T-helper 22 cell (primary cell): ENCODE measurements at regions not wholly inside any gene's neighbourhood (a gene's known extent, or its start where the extent isn't known, plus 50 kb on each side); places are given as distances from the start of the nearest gene placed in this dataset.

Source experiments
- DNase-seq: peaks from one replicate; pipeline ENCODE4 v3.0.0-alpha.2; 2020; ENCODE audit warnings: low read depth

DNA sequence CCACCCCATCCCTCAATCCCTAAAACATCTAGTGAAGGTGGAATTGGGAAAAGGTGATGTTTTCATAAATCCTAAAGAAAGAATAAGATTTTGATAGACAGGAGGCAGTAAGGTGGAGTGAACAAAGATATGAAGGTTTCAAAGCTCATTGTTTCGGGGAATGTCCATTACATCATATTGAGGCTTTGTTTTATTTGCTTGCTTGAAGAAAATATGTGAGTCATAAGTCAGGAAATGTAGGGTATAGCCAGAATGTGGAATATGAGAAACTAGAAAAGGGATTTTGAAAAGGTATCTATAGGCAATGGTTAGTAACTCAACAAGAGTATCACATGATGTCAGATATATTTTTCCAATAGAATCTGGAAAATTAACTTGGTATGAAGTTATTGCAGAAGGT, 1178.5 kb upstream of the ACVR2A start:
- no peak for DNase-seq

DNA sequence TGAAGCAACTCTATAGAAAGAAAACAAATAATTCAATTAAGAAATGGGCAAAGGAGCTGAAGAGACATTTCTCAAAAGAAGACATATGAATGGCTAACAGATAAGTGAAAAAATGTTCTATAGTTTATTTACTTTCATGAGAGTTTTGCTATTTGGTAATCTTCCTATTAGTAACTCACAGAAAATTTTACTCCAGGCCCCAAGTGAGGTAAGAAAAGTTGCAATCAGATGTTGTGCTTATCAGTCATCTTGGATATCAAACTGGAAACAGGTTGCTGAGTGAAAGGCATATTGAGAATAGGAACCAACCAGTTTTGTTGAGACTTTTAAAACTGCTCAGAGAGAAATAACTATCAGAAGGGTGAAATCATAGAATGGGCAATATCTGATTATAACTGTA, 1179.0 kb upstream of the ACVR2A start:
- DNase-seq: no peak

DNA sequence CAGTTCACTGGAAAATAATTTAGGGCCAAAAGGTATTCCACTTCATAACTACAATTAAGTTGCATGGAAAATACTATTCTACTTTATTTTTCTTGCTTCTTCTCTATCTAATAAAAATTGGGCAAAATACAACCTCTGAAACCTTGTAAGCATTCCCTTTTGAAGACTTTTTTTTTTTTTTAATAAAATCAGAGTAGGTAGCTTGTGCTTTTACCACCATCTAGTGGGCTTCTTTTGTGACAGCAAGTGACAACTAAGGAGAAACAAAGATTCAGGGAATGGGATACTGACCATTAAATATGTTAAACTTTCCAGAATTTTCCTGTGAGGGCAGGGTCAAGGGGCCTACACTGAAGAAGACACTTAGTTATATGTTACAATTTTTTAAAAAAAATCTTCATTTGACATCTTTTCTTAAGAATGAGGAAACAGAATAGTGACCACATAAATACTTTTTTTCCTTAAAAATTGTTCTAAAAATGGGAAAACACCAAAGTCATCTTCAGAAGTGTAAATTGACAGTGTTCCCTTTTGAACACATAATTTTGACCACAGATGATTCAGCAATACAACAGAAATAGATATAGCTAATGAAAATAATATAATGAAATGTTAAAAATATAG, 1183.2 kb upstream of the ACVR2A start:
- no peak for DNase-seq

DNA sequence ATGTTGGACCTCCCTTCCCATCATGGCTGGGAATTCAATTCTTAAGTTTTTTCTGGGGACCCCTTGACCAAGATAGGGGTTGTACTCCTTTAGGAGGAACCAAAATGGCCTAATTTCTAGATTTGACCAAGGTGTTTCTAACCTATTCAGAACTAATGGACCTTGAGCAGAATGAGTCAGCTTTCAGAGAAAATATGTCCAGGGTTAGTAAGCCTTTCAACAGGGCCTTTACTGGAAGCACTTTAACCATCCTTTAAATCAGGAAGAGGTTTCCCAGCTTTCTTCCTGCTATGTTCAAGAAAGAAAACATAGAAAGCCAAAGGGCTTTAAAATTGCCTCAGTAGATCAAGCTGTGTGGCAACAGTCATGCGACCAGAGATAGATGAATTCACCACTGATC, 1184.9 kb upstream of the ACVR2A start:
- DNase-seq: no peak

DNA sequence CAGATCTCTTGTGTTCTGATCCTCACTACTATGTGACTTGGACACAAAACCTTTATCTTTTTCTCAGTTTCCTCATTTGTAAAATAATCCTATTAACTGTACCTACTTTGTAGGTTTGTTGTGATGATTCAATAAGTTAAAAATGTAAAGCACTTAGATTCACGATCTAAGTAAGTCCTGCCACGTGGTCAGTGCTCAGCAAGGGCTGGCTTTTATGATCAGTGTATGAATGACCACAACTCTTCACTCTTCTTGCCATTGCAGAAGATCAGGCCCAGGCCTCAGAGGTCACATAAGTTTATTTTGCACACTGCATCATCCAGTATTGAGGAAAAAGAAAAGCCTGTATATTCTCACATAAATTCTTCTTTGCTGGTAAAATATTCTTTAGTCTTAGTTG, 1192.5 kb upstream of the ACVR2A start:
- no peak for DNase-seq

DNA sequence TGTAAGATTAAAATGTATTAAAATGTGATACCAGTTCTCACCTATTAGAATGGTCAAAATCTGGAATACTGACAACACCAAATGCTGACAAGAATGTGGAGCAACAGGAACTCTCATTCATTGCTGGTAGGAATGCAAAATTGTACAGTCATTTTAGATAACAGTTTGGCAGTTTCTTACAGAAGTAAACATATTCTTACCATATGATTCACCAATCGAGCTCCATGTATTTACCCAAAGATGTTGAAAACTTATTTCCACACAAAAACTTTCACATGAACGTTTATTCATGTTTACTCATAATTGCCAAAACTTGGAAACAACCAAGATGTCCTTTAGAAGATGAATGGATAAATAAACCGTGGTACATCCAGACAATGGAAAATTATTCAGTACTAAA, 1193.5 kb upstream of the ACVR2A start:
- DNase-seq: no peak

DNA sequence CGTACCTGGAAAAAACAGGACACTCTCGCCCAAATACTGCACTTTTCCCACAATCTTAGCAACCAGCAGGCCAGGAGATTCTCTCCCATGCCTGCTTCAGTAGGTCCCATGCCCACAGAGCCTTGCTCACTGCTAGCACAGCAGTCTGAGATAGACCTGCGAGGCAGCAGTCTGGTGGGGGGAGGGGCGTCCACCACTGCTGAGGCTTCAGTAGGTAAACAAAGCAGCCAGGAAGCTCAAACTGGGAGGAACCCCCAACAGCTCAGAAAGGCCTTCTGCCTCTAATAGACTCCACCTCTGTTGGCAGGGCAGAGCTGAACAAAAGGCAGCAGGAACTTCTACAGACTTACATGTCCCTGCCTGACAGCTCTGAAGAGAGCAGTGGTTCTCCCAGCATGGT, 1202.8 kb upstream of the ACVR2A start:
- no peak for DNase-seq

DNA sequence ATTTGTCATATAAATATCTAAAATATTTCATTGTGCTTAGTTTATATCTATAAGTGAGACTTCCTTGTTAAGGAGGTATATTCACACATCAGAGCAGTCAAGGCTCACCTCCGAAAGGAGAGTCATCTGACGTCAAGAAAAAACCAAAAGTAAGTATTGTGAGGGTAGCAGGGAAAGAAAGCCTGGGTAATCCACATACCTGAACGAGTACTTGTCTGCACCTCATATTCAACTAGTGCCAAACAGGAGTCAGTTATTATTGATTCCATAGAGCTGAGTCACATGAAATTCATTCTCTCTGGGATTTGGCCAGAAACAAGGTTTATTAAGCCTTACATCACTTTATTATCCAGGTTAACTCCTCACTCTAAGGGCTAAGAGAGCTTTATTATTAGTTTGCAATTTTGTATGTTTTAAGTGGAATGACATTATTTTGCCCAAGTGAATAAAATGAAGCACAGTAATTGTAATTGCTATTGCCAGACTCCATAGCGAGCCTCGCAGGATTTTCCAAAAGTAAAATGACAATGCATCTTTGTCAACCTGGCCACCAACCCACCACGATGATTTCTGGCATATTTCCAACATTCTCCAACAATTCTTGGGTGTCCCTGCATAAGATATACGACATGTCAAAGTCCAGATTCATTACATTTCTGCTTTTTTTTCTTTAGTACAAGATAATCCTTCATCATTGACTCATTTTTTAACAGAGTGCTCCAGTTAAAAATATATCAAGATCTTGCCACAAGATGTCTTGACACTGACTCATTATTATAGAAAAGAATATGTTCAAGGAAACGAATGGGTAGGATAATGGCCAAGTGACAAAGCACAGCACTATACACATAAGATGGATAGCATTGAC, 1210.4 kb upstream of the ACVR2A start:
- DNase-seq: no peak

DNA sequence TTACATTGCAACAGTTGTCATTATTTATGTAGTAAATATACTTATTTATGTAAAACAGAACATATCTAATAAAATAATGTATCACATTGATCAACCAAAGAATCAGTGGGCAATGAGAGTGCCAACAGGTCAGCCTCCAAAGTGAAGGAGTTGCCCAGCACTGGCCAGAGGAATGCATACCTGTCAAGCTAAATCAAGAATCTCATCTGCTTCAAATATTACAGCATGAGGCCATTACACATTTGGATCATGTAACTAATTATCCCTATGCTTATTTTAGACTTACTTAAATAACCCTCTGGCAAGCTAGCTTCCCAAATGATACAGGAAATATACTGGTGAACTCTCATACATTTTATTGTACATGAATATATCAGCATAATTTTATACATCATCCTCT, 1211.7 kb upstream of the ACVR2A start:
- DNase-seq: no peak

DNA sequence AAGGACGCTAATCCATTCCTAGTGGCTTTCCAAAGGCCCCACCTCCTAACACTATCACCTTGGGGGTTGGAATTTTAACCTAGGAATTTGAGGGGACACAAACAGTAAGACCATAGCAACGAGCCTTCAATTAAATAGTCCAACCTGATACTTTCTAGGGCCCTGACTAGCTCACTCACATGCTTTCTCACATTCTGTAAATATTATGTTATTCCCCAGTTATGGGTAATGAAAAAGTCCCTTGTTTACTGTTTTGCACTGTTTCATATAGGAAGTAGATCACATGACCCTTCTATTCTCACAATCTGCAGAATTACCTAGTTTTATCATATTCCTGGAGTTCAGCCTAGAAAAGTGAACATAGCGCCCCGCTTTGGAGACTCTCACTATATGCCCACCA, 1212.1 kb upstream of the ACVR2A start:
- no peak for DNase-seq

DNA sequence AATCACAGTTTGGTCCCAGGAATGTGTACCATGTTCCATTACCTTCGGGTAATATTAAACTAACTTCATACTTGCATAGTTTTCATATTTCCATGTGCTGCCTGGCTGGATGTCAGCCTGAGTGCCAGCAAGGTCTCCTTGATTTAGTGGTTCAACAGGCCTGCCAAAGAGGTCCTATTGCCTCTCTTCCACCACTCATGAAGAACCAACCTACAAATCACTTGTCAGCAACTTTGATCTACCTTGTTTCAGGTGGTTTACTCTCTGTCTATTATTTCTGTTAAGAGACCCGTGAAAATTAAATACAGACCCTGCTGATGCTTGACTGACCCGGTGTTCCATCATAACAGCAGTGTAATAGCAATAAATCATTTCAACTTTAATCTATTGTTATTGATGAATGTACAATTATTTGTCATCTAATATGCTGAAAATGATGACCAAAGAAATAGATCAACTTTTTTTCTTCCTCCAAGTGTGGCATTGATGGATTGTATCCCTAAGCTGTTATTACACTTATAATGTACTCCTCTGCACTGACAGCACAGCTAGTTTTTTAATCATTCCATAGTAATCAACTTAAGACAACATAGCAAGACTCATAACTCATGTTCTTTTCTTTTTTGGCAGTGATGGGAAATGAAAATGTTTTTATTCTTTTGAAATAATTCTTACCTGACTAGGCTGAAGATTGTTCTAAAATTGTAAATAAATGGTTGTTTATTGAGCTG, 1220.2 kb upstream of the ACVR2A start:
- no peak for DNase-seq

DNA sequence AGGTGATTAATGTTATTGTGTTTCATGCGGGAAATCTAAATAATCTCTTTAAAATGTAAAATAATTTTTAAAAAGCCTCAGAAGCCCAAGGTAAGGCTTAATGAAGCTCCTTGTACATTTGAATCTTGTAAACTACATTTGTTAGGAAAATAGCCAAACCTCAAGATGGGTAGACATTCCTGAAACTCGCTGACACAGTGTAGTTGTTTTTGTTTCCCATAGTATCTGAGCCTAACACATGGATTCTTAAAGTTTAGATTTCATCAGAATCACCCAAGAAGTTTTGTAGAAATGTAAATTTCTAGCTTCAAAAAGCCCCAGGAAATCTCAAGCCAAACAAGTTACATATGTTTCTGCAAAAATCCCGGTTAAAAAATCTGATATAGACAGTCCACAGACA, 1221.1 kb upstream of the ACVR2A start:
- DNase-seq: no peak

DNA sequence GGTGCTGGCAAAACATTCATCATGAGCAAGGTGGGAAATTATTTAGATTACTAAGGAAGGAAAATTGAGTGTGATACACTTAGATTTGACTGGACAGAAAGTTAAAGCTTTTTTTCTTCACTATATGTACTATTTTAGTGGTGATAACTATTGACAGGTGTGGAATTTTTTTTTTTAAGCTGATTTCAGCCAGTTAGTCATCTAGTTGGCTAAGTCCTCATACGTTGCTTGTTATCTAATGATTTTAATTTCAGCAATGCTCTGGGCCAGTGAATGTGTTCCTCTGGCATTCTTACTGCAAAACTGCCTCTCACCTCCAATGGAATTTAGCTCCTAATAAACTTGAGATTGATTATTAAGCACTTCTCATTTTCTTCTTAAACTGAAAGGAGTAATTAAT, 1223.2 kb upstream of the ACVR2A start:
- DNase-seq: no peak

DNA sequence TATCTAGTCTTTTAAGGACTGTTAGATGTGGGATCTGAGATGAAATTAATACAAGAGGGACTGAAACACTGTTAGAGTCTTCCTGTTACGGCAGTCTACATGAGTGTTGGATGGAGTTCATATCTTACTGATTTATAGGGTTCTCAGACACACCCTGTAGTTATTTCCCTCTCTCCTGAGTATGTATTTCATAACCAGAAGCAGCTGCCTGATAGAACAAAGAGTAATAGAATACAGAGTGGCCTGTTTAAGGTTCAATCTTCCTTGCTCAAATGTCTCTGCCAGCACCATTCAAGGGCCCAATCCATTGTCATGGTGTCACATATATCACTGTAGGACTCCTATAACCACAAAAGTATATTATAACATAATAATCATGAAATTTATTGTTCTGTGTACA, 1229.1 kb upstream of the ACVR2A start:
- DNase-seq: no peak

DNA sequence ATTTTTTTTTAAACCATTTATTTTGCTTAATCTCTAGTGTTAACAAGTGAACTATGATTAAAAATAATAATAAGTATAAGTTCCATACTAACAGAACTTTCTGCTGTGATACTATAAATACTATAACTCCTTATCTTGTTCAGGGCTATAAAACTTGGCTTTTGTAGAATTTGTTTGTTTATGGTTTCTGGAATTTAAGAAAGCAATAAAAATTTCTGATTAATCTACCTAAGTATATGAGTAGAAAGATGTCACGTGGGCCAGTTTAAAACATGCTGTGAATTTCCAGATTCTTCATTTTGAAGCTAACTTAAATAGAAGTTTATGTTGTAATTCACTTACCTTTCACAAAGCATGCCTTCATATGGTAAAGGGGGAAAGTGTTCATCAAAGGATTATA, 1236.3 kb upstream of the ACVR2A start:
- no peak for DNase-seq

DNA sequence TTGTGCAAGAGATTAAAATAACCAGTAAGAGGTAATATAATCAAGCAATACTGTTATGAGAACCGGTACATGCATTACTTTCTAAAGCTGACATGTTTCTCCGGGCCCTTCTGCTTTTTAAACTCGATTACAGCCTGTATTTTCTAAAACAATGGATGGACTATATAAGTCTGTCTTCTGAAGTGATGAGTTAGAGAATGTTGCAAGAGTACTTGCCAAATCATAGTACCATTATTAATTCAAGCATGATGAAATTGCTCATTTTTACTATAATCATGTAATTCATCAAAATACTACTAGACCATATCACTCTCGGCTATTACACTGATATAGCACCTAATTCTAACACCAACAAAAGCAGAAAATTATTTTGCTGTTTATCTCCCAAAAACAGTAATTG, 1240.3 kb upstream of the ACVR2A start:
- no peak for DNase-seq

DNA sequence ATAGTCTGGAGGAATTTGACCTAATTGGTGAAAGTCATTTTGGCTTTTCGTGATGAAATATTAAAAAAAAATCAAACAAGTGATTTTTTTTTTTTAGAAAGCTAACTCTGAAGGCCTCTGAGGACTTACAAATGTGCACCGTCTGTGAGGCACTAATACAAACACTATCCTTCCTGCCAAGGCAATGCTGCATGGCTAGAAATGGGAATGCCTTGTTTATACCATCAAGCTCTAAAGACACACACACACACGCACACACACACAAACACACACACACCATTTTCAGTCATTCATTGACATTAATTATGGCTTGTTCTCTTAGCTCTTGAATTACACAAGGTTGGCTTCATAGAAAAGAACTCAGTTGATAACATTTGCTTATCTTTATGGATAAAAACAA, 1242.0 kb upstream of the ACVR2A start:
- no peak for DNase-seq

DNA sequence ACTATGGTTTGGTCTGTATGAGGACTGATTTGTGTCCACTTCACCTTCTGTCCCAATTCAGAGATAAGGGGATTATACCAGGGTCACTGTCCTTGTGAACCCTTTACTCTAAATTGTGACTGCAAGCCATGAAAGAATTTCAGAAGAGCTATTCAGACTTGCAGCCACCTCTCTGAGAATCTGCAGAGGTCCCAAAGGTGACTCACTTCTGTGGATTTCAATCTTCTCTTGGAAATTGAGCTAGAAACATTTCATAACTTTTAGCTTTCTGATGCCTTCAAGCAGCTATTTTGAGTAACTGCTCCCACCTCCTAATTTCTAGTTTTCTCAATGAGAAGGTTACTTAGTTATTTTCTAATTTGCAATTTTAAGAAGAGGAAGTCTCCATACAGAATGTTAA, 1242.4 kb upstream of the ACVR2A start:
- no peak for DNase-seq

DNA sequence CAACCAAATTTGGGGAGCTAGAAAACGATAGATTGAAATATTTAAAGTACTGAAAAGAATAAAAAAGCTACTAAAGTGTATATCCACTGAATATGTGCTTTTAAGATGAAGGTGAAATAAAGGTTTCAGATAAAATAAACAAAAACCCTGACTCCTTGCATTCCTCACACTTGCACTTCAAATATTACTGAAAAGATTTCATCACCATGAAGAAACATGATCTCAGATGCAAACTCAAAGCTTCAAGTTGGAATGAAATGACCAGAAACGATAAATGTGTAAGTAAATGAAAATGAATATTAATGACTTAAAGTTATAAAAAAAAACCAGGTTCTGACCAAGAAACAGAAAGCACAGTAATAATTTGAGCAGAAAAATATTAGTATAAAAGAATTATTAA, 1246.0 kb upstream of the ACVR2A start:
- no peak for DNase-seq

DNA sequence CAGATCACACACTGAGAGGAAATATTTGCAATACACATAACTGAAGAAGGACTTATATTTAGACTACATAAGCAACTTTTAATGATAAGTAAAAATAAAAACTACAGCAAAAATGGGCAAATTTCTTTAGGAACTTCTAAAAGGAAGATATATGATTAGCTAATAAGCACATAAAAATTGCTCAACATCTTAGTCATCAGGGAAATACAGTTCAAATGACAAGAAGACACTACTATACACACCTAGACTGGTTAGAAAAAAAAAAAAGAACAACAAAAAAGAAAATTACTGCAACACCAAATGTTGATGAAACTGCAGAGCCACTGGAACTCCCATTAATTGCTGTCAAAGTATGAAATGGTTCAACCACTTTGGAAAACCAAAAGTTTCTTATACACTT, 1247.5 kb upstream of the ACVR2A start:
- DNase-seq: no peak

DNA sequence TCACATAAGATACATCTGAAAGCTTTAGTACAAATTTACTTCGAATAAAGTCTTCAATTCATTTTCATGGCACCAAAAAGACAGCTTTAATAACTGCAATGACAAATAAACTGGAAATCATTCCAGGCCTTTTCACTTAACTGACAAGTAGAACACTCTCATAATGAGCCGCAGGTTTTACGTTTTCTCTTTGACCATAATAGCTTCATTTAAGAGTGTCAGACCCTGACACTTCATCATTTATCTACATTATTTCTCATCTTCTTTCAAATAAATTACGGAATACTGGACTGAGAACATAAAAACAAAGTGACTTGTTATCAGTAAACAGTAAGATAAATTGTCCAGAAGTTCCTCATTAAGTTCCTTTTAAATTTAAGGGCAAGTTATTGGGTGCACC, 1252.9 kb upstream of the ACVR2A start:
- no peak for DNase-seq

DNA sequence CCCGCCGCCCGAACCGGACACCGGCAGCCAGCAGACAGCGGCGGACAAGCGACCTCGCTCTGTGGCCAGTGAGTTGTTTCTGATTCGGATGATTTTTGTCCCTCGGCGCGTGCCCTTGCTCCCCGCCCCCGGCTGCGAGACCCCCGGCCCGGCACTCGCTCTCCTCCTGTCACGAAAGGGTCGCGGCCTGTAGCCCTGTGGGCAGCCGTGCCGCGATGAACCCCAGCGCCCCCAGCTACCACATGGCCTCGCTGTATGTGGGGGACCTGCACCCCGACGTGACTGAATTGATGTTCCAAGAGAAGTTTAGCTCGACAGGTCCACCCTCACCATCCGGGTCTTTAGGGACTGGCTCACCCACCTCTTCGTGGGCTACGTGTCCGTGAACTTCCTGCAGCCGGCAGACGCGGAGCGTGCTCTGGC, 1257.5 kb upstream of the ACVR2A start:
- no peak for DNase-seq

DNA sequence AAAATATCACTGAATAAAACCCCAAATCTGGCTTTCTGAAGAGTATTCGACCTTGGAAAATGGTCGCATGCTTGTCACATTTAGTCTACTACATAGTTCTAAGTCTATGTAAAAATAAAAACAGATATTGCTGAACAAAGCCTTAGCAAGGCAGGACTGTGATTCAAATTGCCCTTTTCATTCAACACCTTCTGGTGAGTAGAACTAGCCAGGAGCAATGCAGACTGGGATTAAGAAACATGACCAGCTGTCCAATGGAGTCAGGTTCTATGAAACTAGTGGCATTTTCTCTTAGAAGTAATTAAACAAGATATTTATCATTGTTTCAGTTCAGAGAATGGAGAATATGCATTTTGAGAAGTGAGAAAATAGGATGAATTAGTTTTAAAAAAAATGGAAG, 1260.5 kb upstream of the ACVR2A start:
- DNase-seq: no peak
